ENCODE measurements at regions not wholly inside any gene's neighbourhood (a gene's known extent, or its start where the extent isn't known, plus 50 kb on each side); places are given as distances from the start of the nearest gene placed in this dataset.

GRCh38 chr5:23437011-23437410 is 70.4 kb upstream of the PRDM9 start:
- TF ChIP-seq CTCF (IDR thresholded peaks at IDR 0.05) (no peak), POLR2A (IDR thresholded peaks at IDR 0.05) (no peak), POLR2AphosphoS5 (IDR thresholded peaks at IDR 0.05) (no peak)
